ENCODE measurements at regions not wholly inside any gene's neighbourhood (a gene's known extent, or its start where the extent isn't known, plus 50 kb on each side); places are given as distances from the start of the nearest gene placed in this dataset.

DNA sequence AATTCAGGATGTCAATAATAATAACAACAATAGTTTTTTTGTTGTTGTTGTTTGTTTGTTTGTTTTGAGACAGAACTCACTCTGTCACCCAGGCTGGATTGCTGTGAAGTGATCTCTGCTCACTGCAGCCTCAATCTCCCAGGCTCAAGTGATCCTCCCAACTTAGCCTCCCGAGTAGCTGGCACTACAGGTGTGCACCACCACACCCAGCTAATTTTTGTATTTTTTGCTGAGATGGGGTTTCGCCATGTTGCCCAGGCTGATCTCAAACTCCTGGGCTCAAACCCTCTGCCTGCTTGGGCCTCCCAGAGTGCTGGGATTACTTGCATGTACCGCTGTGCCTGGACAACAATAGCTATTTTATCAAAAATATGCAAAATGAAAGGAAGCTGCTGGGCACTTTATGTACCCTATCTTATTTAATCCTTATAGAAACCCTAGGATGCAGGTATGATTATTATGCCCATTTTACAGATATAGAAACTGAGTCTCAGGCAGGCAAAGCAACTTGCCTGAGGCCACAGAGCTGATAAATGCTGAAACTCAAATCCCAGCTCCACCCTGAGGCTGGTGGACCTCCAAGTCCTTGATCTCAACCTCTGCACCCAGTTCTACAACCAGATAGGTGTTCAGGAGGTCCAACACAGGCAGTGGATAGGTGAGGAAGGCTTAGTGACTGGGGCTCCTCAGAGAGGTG, 57.4 kb upstream of the CTPS1 start:
- TF ChIP-seq CTCF (IDR thresholded peaks at IDR 0.05), result no peak
- no peak for TF ChIP-seq POLR2AphosphoS5 (IDR thresholded peaks at IDR 0.05)
- TF ChIP-seq EP300 (IDR thresholded peaks at IDR 0.05), result no peak
- TF ChIP-seq POLR2A (IDR thresholded peaks at IDR 0.05), result no peak
